Activated naive CD4-positive, alpha-beta T cell treated with anti-CD3 and anti-CD28 coated beads, Interleukin-2, amount 10 ng/mL, durations not matched to agents 7 days and 5 days (primary cell): ENCODE measurements at regions not wholly inside any gene's neighbourhood (a gene's known extent, or its start where the extent isn't known, plus 50 kb on each side); places are given as distances from the start of the nearest gene placed in this dataset.

Source experiments
- CTCF ChIA-PET: fragments of 350-600 bp; sonication (Branson Sonifier 250); formaldehyde crosslinking; loops from one replicate; lab custom pipeline; 2021; ENCODE audit warnings: antibody characterized with exemption; lab: Charles Lee
- DNase-seq: peaks from one replicate; pipeline ENCODE4 v3.0.0-alpha.2; 2020
- H3K27ac Mint-ChIP-seq: one replicate; pipeline ENCODE4 v1.8.0; 2021; ENCODE audit warnings: mild to moderate bottlenecking, moderate library complexity, mixed read lengths
- H3K27me3 Mint-ChIP-seq: one replicate; pipeline ENCODE4 v1.8.0; 2021; ENCODE audit warnings: mild to moderate bottlenecking, mixed read lengths
- H3K36me3 Mint-ChIP-seq: one replicate; pipeline ENCODE4 v1.8.0; 2021; ENCODE audit warnings: mixed read lengths
- H3K4me1 Mint-ChIP-seq: one replicate; pipeline ENCODE4 v1.8.0; 2021; ENCODE audit warnings: mixed read lengths
- H3K4me3 Mint-ChIP-seq: one replicate; pipeline ENCODE4 v1.8.0; 2021; ENCODE audit warnings: mild to moderate bottlenecking, moderate library complexity, mixed read lengths
- H3K9me3 Mint-ChIP-seq: one replicate; pipeline ENCODE4 v1.8.0; 2021; ENCODE audit warnings: mixed read lengths

DNA sequence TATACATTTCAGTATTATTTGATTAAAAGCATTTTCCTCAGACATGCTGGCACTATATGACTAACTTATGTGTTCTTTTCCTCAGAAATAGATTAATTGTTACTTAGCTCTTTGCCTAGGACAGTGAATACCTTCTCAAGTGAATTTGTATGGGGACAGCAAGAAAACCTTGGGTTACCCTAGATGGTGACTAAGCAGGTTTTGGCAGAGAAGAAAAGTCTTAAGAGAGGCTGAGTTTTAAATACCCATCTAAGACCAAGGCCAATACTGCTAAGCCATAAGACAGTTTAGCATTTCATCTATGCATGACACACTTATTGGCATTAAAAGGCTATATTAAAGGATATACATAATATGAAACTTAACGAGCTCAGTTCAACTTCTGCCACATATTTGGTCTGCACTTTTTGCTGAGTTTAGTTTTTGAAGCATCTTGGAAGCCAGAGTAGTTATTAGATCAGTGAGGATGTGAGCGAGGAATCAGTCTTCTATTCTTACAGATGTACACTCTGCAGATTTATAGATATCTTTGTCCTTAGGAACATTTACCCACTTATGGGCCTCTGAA is 54.6 kb upstream of the FAM3C start:
- no peaks in the 10 kb centered on the region for H3K27me3 Mint-ChIP-seq
- no peaks in the 10 kb centered on the region for H3K9me3 Mint-ChIP-seq
- DNase-seq = no peak
- no peaks in the 10 kb centered on the region for H3K36me3 Mint-ChIP-seq
- CTCF ChIA-PET = no interaction called here
- no peak overlapping the region for H3K27ac Mint-ChIP-seq
- no peak overlapping the region for H3K4me3 Mint-ChIP-seq
- no peaks in the 10 kb centered on the region for H3K4me1 Mint-ChIP-seq

- no peaks in the 10 kb centered on the region for H3K9me3 Mint-ChIP-seq
- H3K4me3 Mint-ChIP-seq = no peak overlapping the region
- DNase-seq = no peak
- H3K27ac Mint-ChIP-seq = no peak overlapping the region
- no peaks in the 10 kb centered on the region for H3K36me3 Mint-ChIP-seq
- H3K27me3 Mint-ChIP-seq = no peaks in the 10 kb centered on the region
- CTCF ChIA-PET = no interaction called here
- no peaks in the 10 kb centered on the region for H3K4me1 Mint-ChIP-seq
These were observed 53.7 kb upstream of the FAM3C start for GRCh38 chr7:121449735-121450240.

DNA sequence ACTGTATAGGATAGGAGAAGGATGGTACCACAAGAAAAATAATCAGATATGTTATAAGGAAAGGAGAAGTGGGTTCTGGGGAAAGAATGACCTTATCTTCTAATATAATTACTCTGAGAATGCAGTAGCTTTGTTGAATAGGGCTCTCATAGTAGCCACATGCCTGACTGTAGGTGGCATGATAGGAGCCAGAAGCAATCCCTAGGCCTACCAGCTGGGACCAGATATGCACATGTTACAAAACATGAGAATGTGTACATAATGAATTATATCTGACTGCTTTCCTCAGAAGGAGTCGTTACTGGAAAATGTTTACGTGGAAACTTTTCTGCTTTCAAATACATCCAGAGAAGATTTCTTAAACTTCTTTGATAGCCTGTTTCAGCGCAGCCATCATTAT is 53.2 kb upstream of the FAM3C start:
- no peaks in the 10 kb centered on the region for H3K36me3 Mint-ChIP-seq
- H3K4me3 Mint-ChIP-seq = no peak overlapping the region
- H3K27me3 Mint-ChIP-seq = no peaks in the 10 kb centered on the region
- H3K9me3 Mint-ChIP-seq = no peaks in the 10 kb centered on the region
- DNase-seq = no peak
- CTCF ChIA-PET = no interaction called here
- H3K27ac Mint-ChIP-seq = no peak overlapping the region
- no peaks in the 10 kb centered on the region for H3K4me1 Mint-ChIP-seq

DNA sequence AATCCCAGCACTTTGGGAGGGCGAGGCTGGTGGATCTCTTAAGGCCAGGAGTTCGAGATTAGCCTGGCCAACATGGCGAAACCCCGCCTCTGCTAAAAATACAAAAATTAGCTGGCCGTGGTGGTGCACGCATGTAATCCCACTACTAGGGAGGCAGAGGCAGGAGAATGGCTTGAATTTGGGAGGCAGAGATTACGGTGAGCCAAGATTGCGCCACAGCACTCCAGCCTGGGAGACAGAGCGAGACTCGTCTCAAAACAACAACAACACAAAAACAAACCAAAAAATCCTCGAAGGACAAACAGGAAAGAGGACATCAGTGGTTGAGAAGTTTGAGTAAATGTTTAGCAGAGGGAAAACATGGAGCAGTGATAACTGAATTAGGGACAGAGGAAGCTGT is 52.3 kb upstream of the FAM3C start:
- CTCF ChIA-PET = interaction anchor here (1.3 kb wide), 1 partner anchor 81 kb away, joined by 4 read pairs; no protein-coding TSS in a partner anchor
- no peaks in the 10 kb centered on the region for H3K4me1 Mint-ChIP-seq
- H3K36me3 Mint-ChIP-seq = no peaks in the 10 kb centered on the region
- H3K9me3 Mint-ChIP-seq = no peaks in the 10 kb centered on the region
- no peak for DNase-seq
- H3K4me3 Mint-ChIP-seq = no peak overlapping the region
- no peak overlapping the region for H3K27ac Mint-ChIP-seq
- no peaks in the 10 kb centered on the region for H3K27me3 Mint-ChIP-seq

DNA sequence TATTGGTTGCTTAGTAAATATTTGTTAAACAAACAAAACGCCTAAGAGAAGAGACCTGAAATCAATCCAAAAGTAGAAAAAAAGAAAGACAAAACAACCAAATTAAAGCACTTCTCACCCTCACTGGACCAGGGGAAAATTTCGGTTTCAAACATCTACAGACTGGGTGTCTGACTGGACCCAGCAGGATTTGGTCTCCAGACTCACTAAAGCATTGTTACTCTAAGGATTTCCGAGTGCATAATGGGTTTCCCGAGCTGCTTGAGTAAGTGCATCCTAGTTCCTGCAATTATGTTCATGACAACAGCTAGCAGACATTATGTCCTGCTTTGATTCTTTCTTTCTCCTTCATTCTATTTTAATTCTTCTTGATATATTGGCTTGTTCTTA is 51.8 kb upstream of the FAM3C start:
- H3K27ac Mint-ChIP-seq = no peak overlapping the region
- CTCF ChIA-PET = interaction anchor here (1.3 kb wide), 1 partner anchor 80 kb away, joined by 4 read pairs; no protein-coding TSS in a partner anchor

DNA sequence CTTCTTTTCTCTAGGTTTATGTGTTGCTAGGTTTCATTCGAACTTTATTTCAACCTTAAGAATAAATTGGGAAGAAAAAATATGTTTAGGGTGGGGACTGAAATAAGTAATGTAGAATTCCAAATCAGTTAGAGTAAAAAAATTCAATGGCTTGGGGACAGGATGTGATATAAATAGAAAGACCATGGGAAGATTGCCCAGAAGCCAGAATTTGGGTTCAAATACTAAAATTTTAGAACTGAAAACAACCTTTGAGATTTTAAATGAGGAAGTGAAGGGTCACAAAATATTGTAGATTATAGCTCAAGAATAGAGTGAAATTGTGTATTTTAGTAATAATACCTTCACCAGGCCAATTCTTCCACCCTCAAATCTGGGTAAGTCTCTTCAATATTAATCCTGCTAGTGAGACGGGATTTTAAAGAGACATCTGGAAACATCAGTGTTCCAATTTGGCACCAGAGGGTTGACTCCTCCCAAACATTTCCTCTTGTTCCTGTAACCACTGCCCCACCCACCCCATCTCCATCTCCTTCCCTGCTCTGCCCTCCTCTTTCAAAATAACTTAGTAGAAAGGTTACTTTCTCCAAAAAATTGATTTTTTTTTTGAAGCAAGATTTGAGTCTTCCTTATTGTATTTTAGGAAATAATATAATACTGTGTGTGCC is 51.3 kb upstream of the FAM3C start:
- CTCF ChIA-PET = interaction anchor here (1.1 to 1.3 kb wide), 3 partner anchors 11 to 98 kb away, joined by 3 to 4 read pairs (median 4); no protein-coding TSS in a partner anchor
- H3K27me3 Mint-ChIP-seq = no peaks in the 10 kb centered on the region
- H3K27ac Mint-ChIP-seq = no peak overlapping the region
- H3K9me3 Mint-ChIP-seq = no peaks in the 10 kb centered on the region
- no peak for DNase-seq
- no peaks in the 10 kb centered on the region for H3K36me3 Mint-ChIP-seq
- H3K4me3 Mint-ChIP-seq = no peak overlapping the region
- H3K4me1 Mint-ChIP-seq = peaks cover 3% of the 10 kb centered on the region

More for the DNA sequence above, 51.8 kb upstream of the FAM3C start:
- Mint-ChIP-seq H3K36me3 (no peaks in the 10 kb centered on the region), H3K4me3 (no peak overlapping the region), H3K27me3 (no peaks in the 10 kb centered on the region), H3K9me3 (no peaks in the 10 kb centered on the region), H3K4me1 (peaks cover under 1% of the 10 kb centered on the region)
- DNase-seq = no peak

GRCh38 chr7:121446526-121446925 is 50.4 kb upstream of the FAM3C start:
- Mint-ChIP-seq H3K9me3 (no peaks in the 10 kb centered on the region), H3K27ac (no peak overlapping the region), H3K36me3 (peaks cover 1% of the 10 kb centered on the region), H3K27me3 (no peaks in the 10 kb centered on the region), H3K4me3 (no peak overlapping the region), H3K4me1 (peaks cover 7% of the 10 kb centered on the region)
- CTCF ChIA-PET = interaction anchor here (1.1 kb wide), 2 partner anchors 12 to 99 kb away, joined by 3 to 4 read pairs; no protein-coding TSS in a partner anchor
- DNase-seq = no peak
